ENCODE measurements at regions not wholly inside any gene's neighbourhood (a gene's known extent, or its start where the extent isn't known, plus 50 kb on each side); places are given as distances from the start of the nearest gene placed in this dataset.
"Not testable (repeated sequence)": the region's sequence is repeated elsewhere in the genome, so short reads cannot be mapped to it uniquely, and the experiment has no call there.

DNA sequence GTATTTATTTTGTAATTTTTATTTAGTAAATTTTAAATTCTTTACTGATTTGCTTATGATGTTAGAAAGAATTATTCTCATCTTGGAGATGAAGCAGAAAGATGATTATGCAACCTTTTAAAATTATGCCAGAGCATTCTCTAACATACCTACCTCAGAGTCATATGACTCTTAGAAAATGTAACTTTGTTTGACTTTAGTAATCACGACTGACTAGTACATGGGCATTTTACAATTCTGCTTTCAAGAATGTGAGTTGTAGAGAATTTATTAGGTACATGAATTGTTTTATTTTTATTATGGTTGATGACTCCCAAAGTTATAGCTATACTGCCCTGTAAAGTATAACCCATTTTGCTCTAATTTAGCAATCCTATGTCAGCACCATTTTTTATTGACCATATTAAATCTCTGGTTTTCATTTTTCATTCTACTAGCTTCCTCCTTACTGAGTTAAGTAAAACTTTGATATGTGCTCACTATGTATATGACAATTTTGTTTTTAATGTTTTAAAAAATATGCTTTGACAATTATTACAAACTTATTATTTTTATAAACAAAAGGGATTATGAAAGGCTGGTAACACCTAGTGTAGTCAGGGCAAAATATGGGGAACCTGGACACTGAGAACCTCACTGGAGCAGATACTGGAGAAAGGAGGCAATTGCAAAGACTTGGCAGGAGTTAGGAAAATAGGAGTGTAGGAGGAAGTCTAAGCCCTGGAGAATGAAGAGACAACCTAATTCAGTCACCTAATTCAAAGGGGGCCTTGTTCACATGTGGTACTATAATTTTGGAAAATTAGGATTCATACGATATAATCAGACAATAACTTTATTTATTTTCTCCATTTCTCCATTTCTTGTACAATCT is 249.7 kb upstream of the DAB2 start:
- DNase-seq: no peak

DNA sequence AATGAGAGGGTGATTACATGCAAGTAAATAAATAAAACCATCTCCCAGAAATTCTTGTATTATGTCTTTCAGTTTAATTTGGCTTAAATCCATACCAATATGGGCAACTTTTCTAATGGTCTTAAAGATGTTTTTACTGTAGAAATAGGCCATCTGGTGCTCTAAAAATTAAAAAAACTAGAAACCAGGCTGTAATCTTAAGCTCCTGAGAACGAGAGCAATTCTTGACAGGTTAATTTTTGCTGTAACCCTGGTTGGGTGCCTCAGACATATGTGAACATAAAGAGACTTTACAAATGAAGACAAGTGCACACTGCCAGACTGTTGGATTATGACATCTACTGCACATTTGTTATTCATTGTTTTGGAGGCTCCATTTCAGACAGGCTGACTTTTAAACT is 246.8 kb upstream of the DAB2 start:
- DNase-seq: no peak

DNA sequence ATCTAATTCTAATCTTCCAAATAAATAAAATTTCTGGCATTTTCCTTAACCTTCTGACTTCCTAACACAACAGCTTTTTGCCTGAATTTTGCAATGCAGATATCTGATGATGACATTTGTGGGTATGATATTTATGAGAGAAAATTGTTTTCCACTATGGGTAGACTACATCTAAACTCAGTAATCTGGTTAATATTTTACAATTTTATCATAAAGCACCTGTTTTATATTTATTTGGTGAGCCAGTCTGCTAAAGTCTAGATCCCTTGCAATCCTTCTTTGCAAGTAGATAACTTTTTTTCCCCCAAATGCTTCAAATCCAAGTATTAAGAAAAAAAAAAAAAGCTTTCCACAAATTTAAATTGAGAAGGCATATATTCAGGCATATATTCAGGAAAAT is 246.2 kb upstream of the DAB2 start:
- no peak for DNase-seq

DNA sequence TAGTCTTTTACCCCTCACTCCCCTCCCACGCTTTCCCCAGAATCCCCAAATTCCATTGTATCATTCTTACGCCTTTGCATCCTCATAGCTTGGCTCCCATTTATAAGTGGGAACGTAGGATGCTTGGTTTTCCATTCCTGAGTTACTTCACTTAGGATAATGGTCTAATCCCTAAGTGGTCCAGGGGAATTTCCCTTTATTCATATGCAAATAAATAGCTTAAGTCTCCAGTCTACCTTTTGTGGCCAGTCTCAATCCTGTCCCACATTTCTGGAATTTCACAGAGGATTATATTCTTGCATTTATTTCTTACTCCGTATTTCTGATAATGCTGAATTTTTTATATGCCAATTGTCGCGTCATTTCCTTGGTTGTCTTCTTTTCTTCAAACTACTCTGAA is 245.6 kb upstream of the DAB2 start:
- no peak for DNase-seq

GRCh38 chr5:39668980-39669379 is 244.2 kb upstream of the DAB2 start:
- DNase-seq: no peak

GRCh38 chr5:39665328-39665727 is 240.5 kb upstream of the DAB2 start:
- no peak for DNase-seq

- no peak for DNase-seq
Observed at GRCh38 chr5:39662945-39663344, 238.2 kb upstream of the DAB2 start.

DNA sequence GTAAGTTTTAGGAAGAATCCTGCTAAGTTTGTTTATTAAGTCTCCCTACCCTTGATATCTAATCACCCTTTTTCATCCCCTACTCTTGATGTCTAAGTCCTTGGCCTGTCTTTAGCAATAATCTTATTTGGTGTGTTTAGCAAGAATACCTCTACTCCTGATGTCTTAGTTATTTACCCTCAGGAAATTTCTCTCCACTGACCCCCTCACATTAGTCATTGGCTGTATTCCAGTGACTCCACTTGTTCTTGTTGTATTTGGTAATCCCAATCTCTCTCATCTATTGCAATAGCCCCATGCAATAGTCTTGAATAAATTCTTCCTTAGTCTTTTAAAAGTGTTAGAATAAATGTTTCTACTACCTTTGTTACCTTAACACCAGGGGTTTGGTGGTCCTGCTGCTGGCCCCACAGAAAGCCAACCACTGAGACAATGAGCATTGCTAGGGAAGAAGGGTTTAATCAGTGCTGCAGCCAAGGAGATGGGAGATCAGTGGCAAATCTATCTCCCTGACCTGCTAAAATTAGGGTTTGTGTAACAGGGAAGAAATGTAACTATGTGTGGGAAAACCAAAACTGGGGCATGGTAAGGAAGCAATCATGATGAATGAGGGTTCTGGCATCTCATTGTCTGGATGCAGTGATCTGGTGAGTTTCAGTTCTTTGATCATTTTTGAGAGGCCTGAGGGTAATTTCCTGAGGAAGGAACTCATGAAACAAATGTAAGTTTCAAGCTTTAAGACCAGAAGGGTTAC is 236.4 kb upstream of the DAB2 start:
- DNase-seq: peak; percentile 24

- DNase-seq: no peak
Observed at GRCh38 chr5:39660020-39660419, 235.2 kb upstream of the DAB2 start.

DNA sequence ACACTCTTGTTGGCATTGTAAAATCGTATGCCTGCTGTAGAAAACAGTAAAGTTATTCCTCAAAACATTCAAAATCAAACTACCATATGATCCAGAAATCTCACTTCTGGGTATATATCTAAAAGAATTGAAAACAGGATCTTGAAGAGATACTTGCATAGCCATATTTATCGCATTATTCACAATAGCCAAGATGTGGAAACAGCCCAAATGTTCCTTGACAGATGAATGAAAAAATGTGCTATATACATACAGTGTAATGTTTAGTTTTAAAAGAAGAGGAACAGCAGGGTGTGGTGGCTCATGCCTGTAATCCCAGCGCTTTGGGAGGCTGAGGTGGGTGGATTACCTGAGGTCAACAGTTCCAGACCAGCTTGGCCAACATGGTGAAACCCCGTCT is 234.1 kb upstream of the DAB2 start:
- peak; percentile 31 for DNase-seq

DNA sequence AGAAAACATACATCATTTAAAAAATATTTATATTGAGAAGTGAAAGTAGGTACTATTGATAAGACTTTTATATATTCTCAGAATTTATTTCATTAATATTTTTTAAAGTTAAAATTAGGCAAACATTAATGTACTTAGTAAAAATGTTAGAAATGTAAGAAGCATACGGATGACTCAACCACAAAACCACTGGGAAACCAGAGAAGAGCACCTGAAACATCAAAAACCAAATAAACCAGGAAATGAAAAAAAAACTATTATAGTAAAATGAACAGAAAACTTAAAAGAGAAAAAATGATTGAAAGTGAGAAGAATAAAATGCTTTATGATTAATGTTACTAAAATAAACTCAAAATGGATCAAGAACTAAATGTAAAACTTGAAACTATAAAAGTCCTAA is 233.2 kb upstream of the DAB2 start:
- DNase-seq: no peak

- DNase-seq: no peak
Observed at GRCh38 chr5:39656600-39656999, 231.8 kb upstream of the DAB2 start.

DNA sequence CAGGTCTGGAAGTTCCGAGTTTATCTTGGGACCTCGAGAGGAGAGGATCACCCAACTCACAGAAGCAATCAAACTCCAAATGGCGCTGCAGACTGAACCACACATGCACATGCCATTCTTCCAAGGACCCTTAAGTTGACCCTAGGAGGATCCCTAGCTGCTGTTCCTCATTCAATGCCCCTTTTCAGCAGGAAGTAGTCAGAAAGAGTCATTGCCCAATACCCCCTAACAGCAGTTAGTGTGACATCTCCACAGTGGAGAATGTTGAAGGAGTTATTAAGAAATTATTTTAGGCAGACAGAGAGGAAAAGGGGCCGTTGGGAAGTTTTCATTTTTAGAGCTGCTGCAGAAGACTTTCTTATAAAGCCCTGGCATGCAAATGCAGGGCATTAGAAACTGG is 229.9 kb upstream of the DAB2 start:
- DNase-seq: no peak

GRCh38 chr5:39652481-39652880 is 227.7 kb upstream of the DAB2 start:
- not testable (repeated sequence) for DNase-seq

DNA sequence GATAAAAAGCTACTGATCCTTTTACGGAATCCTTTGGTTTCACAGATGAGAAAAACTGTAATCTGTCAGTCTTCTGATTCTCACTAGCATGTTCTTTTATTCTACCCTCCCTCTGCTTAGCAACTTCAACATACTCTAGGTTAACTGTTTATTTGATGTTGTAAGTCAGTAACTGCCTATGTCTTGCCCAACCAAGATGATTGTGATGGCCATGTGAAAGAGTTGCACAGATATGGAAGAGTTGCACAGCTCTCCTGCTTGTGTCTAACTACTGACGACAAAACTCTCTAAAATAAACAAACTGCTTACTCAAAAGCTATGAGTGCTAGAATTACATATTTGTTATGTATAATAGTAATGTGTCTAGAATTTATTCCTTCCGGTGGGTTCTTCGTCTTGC is 227.3 kb upstream of the DAB2 start:
- DNase-seq: no peak

- DNase-seq: peak; percentile 49
Observed at GRCh38 chr5:39650008-39650762, 225.4 kb upstream of the DAB2 start.

GRCh38 chr5:39648848-39649227 is 224.1 kb upstream of the DAB2 start:
- DNase-seq: no peak

DNA sequence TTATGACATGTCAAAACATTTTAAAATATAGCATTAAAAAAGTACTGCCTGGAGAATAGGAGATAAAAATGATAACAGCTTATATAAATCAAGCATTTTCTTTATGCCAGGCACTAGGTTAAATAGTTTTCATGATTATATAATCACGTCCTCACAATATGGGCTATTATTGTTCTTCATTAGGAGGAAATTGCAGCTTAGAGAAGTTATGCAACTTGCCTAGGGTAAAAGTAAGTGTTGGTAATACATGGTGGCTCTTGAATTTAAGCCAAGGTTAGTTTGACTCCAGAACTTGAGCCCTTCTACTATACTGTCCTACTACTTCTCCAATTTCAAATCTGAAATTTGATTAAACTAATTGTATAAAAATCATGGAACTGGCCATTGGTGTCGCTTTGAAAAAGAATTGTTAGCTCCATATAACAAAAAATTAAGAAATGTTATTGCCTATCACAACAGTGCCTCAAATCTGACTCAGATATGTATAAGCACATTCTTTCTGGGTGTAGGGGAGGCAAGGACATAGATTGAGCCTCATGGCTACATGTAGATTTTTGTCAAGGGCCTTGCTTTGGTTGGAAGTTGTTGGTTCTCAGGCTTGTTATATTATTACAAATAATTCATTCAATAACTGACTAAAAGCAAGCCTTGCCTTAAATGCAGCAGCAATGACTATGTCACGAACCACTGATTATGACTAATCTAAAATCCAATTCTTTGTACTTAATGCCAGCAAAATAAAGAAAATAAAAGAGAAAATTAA is 223.5 kb upstream of the DAB2 start:
- DNase-seq: no peak

- DNase-seq: no peak
Observed at GRCh38 chr5:39640552-39640951, 215.8 kb upstream of the DAB2 start.

DNA sequence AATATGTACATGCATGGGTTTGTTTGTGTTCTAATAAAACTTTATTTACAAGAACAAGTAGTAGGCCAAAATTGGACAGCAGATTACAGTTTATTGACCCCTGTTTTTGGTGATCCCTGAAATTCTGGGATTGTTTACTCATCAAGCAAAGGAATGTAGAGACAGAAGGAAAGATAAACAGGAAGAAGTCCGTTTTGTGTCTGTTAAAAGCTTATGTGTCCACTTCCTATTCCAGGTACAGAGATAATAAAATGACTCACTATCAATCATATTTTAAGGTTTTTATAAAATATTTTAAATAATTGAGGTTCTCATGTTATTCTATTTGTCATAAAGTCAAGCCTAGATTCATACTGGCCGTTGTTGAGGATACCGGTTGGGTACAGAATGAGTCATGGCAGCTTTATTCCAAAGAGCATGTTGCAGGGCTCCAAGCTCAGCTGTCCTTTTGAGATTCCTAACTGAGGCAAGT is 214.9 kb upstream of the DAB2 start:
- DNase-seq: peak; percentile 36

GRCh38 chr5:39638813-39639212 is 214.0 kb upstream of the DAB2 start:
- DNase-seq: no peak

DNA sequence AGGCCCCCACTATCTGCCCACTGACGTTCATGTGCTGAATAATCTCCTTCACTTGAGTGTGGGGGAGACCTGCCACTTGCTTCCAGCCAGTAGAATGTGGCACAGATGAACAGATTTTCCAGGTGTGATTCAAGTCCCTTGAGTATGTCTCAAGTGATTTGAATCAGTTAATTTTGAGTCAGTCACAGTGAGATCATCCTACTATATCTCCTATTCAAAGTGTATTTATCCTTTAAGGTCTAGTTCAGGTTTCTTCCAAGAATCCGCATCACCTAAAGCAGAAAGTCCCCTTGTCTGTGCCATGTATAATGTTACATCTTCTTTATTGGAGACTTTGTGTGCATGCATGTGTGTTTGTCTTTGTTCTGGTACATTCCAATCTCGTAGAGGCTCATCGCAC is 208.3 kb upstream of the DAB2 start:
- DNase-seq: no peak

- peak; percentile 89 for DNase-seq
Observed at GRCh38 chr5:39631958-39632357, 207.2 kb upstream of the DAB2 start.
